Neural cell (in vitro differentiated cells): ENCODE measurements at regions not wholly inside any gene's neighbourhood (a gene's known extent, or its start where the extent isn't known, plus 50 kb on each side); places are given as distances from the start of the nearest gene placed in this dataset.

ENCODE experiments used
- H2AFZ ChIP-seq: fragments of 200-600, 300-800 bp; sonication (generic), shearing (Covaris generic); 2 replicates; pipeline ENCODE4 v1.6.0; 2014; ENCODE audit warnings: low read depth, mild to moderate bottlenecking, antibody characterized with exemption, low read length, moderate library complexity
- H3F3A ChIP-seq: fragments of 200-600 bp; shearing (Covaris generic); 2 replicates; pipeline ENCODE4 v1.6.1; 2016; ENCODE audit warnings: mild to moderate bottlenecking, moderate library complexity, mixed read lengths, antibody characterized with exemption, low read length; ENCODE audit not compliant: insufficient read depth, poor library complexity, severe bottlenecking
- H3K27ac ChIP-seq: fragments of 200-600, 300-800 bp; sonication (generic), shearing (Covaris generic); 2 replicates; pipeline ENCODE4 v1.5.1; 2014; ENCODE audit warnings: mild to moderate bottlenecking, low read length, moderate library complexity
- H3K27me3 ChIP-seq: fragments of 300-800, 200-600 bp; sonication (generic), shearing (Covaris generic); 2 replicates; pipeline ENCODE4 v1.6.0; 2014; ENCODE audit warnings: mild to moderate bottlenecking, low read depth, low read length, moderate library complexity; ENCODE audit not compliant: insufficient read depth
- H3K36me3 ChIP-seq: fragments of 300-800, 200-600 bp; sonication (generic), shearing (Covaris generic); 2 replicates; pipeline ENCODE4 v1.5.1; 2014; ENCODE audit warnings: mild to moderate bottlenecking, antibody characterized with exemption, low read length, moderate library complexity; ENCODE audit not compliant: insufficient read depth
- H3K4me2 ChIP-seq: fragments of 300-800, 200-600 bp; sonication (generic), shearing (Covaris generic); 2 replicates; pipeline ENCODE4 v1.6.0; 2014; ENCODE audit warnings: mild to moderate bottlenecking, low read length
- H3K4me3 ChIP-seq: fragments of 300-800, 200-600 bp; sonication (generic), shearing (Covaris generic); 2 replicates; pipeline ENCODE4 v1.5.1; 2014; ENCODE audit warnings: mild to moderate bottlenecking, low read length, moderate library complexity
- H3K79me2 ChIP-seq: fragments of 200-600 bp; shearing (Covaris generic); replicated peaks from 2 replicates; pipeline ENCODE4 v1.6.0; 2014; ENCODE audit warnings: mild to moderate bottlenecking, low read length, moderate library complexity; ENCODE audit not compliant: insufficient read depth
- H3K9ac ChIP-seq: fragments of 300-800, 200-600 bp; sonication (generic), shearing (Covaris generic); 2 replicates; pipeline ENCODE4 v1.6.1; 2016; ENCODE audit warnings: mild to moderate bottlenecking, low read length, mixed read lengths
- H3K9me2 ChIP-seq: fragments of 200-600 bp; shearing (Covaris generic); 2 replicates; pipeline ENCODE4 v1.6.1; 2016; ENCODE audit warnings: mild to moderate bottlenecking, low read length, mixed read lengths; ENCODE audit not compliant: insufficient read depth
- H3K9me3 ChIP-seq: fragments of 200-600, 300-800 bp; sonication (generic), shearing (Covaris generic); 2 replicates; pipeline ENCODE4 v1.6.1; 2016; ENCODE audit warnings: mild to moderate bottlenecking, mixed run types, low read length, moderate library complexity, mixed read lengths
- H4K20me1 ChIP-seq: fragments of 200-600 bp; shearing (Covaris generic); 2 replicates; pipeline ENCODE4 v1.6.1; 2016; ENCODE audit warnings: mild to moderate bottlenecking, mixed run types; ENCODE audit not compliant: insufficient read depth
- CTCF ChIP-seq: fragments of 450-650 bp; IDR thresholded peaks from 2 replicates; pipeline ENCODE4 v1.5.1; 2014; ENCODE audit warnings: antibody characterized with exemption, mild to moderate bottlenecking, moderate library complexity; ENCODE audit not compliant: poor library complexity, severe bottlenecking
- EP300 ChIP-seq: fragments of 450-650 bp; conservative IDR thresholded peaks from 2 replicates; pipeline ENCODE4 v1.6.1; 2014; ENCODE audit warnings: antibody characterized with exemption, mild to moderate bottlenecking, moderate library complexity; ENCODE audit not compliant: poor library complexity, severe bottlenecking
- EZH2 ChIP-seq: fragments of 200-600, 300-800 bp; shearing (Covaris generic), sonication (generic); IDR thresholded peaks from 2 replicates; pipeline ENCODE4 v1.6.1; 2014; ENCODE audit warnings: antibody characterized with exemption, low read length, borderline replicate concordance, mild to moderate bottlenecking; ENCODE audit not compliant: insufficient read depth, poor library complexity, severe bottlenecking
- MXI1 ChIP-seq: fragments of 450-650 bp; conservative IDR thresholded peaks from 2 replicates; pipeline ENCODE4 v1.6.1; 2014; ENCODE audit warnings: antibody characterized with exemption, mild to moderate bottlenecking; ENCODE audit not compliant: poor library complexity, severe bottlenecking
- POLR2AphosphoS5 ChIP-seq: IDR thresholded peaks from 2 replicates; pipeline ENCODE4 v1.6.1; 2012
- RAD21 ChIP-seq: fragments of 450-650 bp; conservative IDR thresholded peaks from 2 replicates; pipeline ENCODE4 v1.6.1; 2014; ENCODE audit warnings: antibody characterized with exemption, mild to moderate bottlenecking, moderate library complexity
- REST ChIP-seq: IDR thresholded peaks from 2 replicates; pipeline ENCODE4 v1.6.1; 2012; ENCODE audit warnings: borderline replicate concordance
- SMC3 ChIP-seq: fragments of 450-650 bp; conservative IDR thresholded peaks from 2 replicates; pipeline ENCODE4 v1.6.1; 2014; ENCODE audit warnings: antibody characterized with exemption, mild to moderate bottlenecking, moderate library complexity; ENCODE audit not compliant: poor library complexity
- TAF1 ChIP-seq: IDR thresholded peaks from 2 replicates; pipeline ENCODE4 v1.6.1; 2012; ENCODE audit warnings: low read depth

GRCh38 chr13:39981056-39981455 lies 325.6 kb downstream of the COG6 start:
- Histone ChIP-seq H3K27me3 (no peaks in the 10 kb centered on the region), H4K20me1 (no peaks in the 10 kb centered on the region), H3K9me2 (no peaks in the 10 kb centered on the region), H3K27ac (no peak overlapping the region), H3K9ac (no peak overlapping the region), H3K4me2 (no peak overlapping the region), H3K9me3 (no peaks in the 10 kb centered on the region), H3K79me2 (no peaks in the 10 kb centered on the region), H3K36me3 (no peaks in the 10 kb centered on the region), H2AFZ (no peak overlapping the region), H3F3A (no peaks in the 10 kb centered on the region), H3K4me3 (no peak overlapping the region)
- TF ChIP-seq CTCF (no peak), SMC3 (no peak), REST (no peak), MXI1 (no peak), EP300 (no peak), EZH2 (no peak), RAD21 (no peak), TAF1 (no peak), POLR2AphosphoS5 (no peak)

GRCh38 chr13:39982745-39983144 lies 327.3 kb downstream of the COG6 start:
- H3K27me3 ChIP-seq: no peaks in the 10 kb centered on the region
- H3K36me3 ChIP-seq: no peaks in the 10 kb centered on the region
- no peaks in the 10 kb centered on the region for H3K79me2 ChIP-seq
- H3K4me2 ChIP-seq: no peak overlapping the region
- H3K9me2 ChIP-seq: no peaks in the 10 kb centered on the region
- no peak overlapping the region for H2AFZ ChIP-seq
- no peaks in the 10 kb centered on the region for H3F3A ChIP-seq
- no peak overlapping the region for H3K9ac ChIP-seq
- H3K4me3 ChIP-seq: no peak overlapping the region
- H3K27ac ChIP-seq: no peak overlapping the region
- H4K20me1 ChIP-seq: no peaks in the 10 kb centered on the region
- no peaks in the 10 kb centered on the region for H3K9me3 ChIP-seq
- TF ChIP-seq SMC3: no peak
- no peak for TF ChIP-seq MXI1
- TF ChIP-seq EZH2: no peak
- no peak for TF ChIP-seq EP300
- TF ChIP-seq POLR2AphosphoS5: no peak
- TF ChIP-seq CTCF: no peak
- TF ChIP-seq REST: no peak
- no peak for TF ChIP-seq TAF1
- no peak for TF ChIP-seq RAD21
